Kidney capillary endothelial cell (primary cell): ENCODE measurements at regions not wholly inside any gene's neighbourhood (a gene's known extent, or its start where the extent isn't known, plus 50 kb on each side); places are given as distances from the start of the nearest gene placed in this dataset.

Source experiments
- DNase-seq: peaks from one replicate; pipeline ENCODE4 v3.0.0-alpha.2; 2018; ENCODE audit warnings: low spot score

DNA sequence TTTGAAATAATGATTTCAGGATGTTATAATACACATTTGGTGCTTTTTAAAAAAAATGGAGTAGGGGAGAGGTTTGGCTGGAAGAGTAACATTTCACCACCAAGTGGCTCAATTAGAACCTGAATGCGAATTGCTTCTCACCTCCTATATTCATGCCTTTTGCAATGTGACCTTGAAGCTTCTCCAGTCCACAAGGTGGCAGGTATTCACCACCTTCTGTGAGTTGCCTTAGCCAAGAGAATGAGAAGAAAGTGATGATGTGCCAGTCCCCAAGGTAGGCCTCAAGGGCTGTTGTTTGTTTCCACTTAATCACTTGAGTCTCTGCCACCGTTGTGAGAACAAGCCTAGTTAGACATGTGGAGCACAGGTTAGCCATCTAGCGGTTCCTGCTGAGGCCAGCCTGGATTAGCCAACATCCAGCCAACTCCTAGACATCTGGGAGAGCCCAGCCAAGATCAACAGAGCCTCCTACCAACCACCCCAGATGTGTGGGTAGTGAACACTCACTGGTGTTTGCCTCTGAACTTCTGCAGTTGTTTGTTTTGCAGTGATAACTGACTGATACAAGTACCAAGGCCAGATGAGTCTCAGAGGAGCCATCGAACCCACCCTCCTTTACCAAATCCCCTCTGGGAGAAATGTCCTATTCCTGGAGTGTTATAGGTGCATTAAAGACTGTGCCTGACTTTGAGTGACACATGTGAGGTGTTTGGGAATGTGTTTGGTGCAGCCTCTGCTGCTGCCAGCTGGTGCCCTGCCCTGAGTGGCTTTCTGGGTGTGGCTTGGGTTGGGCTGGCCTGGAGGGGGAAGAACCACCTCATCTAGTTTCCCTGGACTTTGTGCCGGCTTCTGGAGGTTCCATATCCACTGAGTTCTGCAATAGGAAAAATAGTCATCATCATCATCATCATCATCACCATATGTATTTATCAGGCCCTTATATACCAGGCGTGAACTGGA, 132.5 kb upstream of the RFLNA start:
- DNase-seq, result no peak

DNA sequence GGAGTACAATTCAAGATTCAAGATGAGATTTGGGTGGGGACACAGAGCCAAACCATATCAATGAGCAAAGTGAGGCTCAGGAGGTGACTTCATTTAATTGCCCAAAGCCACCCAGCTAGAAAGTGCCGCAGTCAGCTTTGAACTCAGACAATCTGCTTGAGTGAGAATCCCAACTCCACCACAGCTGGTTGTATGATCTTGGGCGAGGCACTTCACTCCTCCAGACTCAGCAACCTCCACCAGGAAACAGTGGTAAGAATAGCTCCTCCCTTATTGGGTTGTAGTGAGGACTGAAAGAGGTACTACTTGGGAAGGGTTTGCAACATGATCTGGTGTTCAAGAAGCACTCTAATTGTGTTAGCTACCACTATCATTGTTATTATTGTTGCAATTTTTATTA, 129.2 kb upstream of the RFLNA start:
- DNase-seq, result no peak

DNA sequence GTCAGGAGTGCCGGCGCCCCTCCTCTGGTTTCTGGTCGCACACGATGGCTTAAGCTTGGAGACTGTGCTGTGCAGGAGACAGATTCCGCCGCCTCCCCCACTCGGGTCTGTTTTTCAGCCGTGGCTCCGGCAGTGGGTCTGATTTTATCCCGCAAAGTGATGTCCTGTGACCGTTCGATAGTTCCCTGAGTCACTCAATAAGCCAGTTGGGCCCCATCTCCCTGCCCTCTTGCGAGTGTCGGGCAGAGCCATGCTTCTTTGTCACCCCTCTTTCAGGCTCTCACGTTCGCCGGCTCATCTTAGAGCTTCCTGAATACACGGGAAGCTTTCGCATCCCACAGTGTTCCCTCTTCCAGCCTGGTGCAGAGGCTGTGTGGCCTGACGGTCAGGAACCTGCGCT, 127.8 kb upstream of the RFLNA start:
- DNase-seq, result no peak

DNA sequence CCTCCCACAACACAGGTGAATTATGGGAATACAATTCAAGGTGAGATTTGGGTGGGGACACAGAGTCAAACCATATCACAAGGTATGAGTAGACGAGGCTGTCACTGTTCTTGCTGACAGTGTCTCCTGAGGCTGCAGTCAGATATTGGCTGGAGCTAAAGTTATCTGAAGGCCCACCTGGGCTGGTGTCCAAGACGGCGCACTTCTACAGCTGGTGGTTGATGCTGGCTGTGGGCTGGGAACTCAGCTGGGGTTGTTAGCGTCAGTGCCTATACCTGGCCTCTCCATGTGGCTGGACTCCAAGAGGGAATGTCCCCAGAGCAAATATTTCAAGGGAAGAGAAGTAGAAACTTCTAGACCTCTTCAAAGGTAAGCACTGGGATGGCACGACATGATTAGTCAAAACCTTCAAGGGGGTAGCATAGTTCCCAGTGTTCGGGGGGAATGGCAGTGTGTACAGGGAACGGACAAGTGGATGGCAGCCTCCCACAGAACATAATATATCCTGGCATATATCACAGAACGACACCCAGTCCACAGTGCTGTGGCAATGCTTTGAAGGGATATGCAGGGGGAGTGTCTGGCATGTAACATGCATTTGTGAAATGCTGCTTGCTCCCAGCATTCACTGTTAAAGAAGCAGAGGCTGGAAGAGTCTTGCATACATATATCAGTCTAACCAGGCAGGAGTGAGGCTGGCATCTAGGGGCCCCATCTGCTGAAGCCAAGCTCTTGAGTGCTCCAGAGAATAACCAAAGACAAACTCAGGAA, 126.7 kb upstream of the RFLNA start:
- DNase-seq, result no peak

DNA sequence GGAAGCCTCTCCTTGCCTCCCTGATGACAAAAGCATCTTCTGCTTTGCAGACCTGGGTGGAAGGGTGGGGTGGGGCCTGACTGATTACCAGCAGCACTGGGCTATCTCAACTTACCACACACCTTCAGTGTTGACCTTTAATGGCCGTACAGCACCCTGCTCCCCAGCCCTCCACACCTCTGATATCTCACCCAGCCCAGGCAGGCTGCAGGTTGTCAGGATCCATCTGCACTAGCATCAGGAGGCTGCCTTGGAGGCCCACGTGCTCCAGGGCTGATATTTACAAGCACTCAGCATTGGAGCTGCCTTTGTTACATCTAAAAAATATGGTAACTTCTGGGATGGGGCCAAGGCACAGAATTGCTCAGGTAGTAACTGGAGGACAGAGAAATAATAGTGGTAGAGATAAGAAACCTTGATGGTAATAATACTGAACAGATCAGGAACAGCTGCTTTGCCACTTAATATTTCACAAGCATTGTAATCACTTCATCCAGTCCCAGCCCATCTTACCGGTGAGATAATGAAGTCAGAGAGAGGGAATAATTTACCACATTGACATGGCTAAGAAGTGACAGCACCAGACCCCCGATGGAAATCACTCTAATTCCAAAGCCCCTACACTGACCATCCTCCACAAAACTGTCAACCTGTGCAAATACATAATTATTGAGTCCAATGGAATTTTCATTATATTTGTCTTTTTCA, 125.2 kb upstream of the RFLNA start:
- DNase-seq, result no peak

DNA sequence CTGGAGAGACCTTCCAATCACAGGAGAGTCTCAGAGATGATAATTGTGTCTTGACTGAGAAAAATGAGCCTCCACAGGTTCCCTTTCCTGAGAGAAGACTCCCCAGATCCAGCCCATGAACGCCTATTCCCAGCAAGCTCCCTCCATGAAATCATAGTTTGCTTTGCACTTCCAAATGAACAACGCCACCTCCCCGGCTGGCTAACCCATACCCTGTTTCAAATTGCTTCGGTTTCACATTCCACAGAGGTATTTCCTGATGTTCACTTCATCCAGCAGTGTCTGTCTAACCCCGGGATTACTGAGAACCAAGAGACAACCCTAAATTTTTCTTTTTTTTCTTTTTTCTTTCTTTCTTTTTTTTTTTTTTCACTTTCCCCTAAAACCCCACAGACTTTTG, 124.1 kb upstream of the RFLNA start:
- DNase-seq, result no peak

DNA sequence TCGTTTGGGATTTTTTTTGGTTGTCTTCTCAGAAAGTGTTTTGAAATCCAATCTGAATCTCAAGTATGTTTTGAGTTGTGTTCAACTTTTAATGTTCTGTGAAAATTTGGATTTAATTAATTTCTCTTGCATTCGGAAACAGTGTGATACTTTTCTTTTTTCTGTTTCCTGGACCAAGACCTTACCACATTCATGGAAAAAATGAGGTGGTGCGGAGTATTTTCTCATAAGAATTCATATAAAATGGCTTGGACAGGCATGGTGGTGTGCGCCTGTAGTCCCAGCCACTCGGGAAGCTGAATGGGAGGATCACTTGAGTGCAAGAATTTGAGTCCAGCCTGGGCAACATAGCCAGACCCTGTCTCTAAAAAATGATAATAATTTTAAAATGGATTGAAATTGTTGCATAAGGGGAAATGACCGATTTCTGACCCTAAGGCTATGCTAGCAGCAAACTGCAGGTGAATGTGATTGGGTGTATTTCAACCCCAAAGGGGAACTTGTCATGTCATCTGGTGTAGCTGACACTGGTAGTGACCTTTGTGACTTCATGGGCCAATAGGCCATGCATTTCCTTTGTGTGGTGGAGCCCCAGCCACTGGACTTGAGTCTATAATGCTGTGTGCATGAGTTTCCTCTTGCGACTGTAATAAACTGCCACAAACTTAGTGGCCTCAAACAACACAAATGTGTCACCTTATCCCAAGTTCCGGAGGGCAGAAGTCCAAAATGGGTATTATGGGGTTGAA, 123.5 kb upstream of the RFLNA start:
- DNase-seq, result no peak

DNA sequence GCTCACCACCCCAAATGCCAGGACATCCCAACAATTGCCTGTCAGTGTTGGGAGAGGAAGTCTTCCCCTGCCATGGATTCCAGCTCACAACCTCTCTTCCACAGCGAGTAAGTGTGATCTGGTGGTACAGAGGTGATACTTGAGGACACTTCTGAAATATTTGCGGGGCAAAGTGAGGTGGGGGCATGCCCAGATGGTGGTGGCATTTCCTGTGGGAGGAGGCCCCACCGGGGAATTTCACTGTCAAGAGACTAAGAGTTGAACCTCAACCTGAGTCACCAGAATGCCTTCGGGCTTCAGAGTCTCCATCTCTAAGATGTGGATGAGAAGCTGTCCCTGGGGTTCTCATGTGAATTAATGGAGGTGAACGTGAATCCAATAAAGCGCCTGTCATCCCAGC, 122.3 kb upstream of the RFLNA start:
- DNase-seq, result no peak

DNA sequence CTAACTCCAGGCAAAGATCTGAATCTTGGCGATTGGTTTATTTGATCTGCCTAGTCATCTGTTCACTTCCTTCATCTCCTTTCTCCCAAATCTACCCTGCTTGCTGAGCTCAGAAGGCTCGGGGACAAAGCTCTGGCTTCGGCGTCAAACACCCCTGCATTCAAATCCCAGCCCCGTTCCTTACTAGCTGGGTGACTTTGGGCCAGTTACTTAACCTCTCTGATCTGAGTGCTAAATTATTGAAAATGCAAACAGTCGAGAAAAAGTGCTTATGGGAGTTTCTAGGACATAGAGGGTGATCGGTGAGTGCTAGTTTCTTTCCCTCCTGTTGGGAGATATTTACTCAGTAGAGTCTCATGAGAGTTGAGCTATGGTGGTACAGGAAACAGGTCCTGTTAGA, 121.2 kb upstream of the RFLNA start:
- DNase-seq, result no peak

DNA sequence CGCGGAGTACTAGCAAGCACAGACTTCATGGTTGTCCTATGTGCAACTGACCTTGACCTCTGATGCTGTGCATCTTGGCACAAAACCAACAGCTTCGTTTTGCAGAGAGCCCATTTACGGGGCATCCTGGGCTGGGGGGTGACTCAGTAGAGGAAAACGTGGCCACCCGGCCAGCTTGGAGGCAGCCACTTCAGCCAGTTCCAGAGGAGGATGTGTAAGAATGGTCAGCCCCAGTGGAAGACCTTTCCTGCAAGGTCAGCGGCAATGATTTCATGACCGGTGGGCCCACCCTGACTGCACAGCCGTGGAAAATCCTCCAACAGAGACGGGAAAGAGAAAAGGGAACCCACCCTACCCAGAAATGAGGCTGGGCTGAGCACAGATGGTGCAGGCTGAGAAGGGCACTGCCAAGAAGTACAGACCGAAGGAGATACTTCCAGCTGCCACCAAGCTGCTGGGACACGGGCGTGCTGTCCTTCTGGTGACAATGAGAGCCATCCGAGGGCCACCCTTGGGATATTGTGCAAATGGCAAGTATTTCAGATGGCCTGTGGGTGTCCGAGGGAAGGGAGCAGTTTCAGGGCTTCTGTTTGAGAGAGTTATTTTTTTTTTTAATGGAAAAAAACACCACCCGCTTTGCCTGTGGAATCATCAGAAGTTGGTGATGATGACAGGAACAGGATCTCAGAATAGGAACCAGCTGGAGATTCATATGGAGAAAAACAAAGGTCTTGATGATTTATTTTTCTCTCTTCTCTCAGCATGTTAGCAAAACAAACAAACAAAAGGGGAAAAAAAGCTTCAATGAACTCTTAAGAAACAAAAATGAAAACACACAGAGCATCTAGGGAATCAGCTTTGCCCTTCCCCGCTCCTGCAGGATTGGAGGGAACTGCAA, 120.2 kb upstream of the RFLNA start:
- DNase-seq, result peak; percentile 50

DNA sequence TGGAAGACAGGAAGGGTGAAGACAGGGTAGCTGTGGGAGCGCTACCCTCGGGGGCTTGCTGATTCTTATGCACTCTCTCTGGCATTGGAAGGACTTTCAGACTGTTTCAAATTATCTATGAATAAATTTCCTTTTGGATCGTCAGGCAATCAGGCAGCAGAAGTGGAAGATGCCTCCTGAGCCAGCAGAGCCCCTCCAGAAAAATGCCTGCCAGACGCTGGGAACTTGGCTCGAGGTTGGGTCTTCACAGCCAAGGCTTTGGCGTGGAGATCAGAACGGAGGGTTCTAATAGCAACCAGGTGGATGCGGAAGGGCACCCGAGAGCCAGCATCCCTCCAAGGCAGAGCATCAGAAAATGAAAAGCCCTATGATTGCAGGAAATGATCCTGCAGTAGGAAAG, 119.2 kb upstream of the RFLNA start:
- no peak for DNase-seq

DNA sequence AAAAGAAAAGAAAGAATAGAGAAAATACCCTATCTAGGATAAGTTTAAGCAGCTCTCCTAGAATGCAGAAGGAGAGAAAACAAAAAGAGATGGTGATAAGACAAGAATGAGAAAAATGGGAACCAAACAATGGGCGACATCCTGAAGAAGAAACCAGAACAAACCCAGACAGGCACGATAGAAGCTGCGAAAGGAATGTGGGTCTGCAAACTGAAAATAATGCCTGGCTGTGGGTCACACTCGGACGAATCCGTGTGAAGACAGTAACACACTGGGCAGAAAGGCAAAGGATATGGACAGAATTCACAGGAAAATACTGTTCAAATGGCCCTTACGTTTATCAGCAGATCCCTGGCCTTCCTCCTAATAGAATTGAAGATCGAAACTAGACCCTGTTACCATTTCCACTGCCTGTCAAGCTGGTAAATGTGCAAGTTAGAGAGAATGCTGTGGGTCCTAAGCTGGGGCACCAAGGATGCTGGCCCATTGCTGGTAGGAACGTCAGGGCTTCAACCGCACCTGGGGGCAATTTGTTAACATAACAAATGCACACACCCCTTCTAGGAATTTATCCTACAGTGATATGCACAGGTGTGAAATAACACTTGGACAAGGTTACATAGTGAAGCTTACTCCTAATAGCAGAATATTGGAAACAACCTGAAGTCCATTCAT, 117.5 kb upstream of the RFLNA start:
- DNase-seq, result no peak

DNA sequence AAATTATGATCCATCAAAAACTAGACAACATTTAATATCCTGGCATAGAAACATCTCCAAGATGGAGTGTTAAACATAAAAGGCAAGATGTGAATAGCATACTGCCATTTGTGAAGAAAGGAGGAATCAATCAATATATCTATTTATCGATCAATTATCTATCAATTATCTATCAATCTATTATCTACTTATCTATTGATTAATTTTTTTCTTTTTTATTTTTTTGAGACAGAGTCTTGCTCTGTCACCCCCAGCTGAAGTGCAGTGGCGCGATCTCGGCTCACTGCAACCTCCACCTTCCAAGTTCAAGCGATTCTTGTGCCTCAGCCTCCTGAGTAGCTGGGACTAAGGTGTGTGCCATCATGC, 117.0 kb upstream of the RFLNA start:
- no peak for DNase-seq

DNA sequence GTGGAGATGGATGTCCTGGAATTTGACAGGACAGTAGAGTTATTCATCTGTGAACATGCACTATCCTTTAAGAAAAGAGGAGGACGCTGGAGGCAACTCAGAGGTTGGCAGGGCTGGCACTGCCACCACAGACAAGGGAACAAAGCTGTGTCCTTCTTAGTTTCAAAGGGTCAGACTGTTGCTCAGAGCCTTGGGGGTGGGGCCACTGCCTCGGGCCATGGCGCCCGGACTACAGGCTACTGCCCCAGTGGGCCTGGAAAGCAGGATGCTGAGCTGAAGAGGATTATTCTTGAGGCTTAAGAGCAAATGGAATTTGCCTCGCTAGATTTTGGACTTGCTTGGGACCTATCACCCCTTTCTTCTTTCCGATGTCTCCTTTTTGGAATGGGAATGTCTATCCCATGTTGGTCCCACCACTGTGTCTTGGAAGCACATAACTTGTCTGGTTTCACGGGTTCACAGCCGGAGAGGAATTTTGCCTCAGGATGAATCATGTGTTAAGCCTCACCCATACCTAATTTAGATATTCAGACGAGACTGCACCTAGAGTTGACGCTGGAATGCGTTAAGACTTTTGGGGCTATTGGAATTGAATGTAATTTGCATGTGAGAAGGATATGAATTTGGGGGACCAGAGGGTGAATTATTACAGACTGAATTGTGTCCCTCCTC, 114.8 kb upstream of the RFLNA start:
- no peak for DNase-seq

DNA sequence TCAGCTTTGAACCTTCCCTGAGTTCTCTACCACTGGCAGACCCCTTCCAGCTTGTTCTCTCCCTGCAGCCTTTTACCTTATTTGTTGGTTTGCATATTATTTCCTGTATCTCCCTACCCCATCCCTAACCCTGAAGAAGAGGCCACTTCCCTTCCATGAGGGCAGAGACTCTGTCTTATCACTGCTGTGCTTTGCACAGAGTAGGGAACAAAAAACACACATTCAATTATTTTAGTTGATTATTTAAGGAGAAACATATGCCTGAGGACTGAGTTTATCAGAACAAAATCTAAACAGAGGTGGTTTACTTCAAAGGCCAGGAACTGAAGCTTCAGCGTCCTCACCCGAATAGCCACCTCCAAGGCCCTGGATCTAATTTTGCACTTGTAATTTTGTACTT, 111.7 kb upstream of the RFLNA start:
- no peak for DNase-seq

DNA sequence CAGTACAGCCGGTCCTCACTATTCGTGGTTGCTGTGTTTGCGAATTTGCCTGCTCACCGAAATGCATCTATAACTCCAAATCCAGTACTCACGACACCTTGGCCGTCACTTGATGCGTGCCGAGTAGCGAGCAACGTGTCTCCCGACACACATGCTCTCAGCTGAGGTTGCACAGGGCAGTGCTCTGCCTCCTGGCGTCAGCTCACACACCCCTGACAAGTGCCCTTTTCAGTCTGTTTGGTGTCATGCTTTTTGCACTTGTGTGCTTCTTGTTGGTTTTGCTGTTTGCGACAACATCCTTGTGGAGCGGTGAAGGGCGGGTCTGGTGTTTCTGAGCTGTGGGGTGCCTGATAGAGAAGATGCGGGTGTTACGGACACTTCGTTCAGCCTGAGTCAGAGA, 110.4 kb upstream of the RFLNA start:
- DNase-seq, result no peak

DNA sequence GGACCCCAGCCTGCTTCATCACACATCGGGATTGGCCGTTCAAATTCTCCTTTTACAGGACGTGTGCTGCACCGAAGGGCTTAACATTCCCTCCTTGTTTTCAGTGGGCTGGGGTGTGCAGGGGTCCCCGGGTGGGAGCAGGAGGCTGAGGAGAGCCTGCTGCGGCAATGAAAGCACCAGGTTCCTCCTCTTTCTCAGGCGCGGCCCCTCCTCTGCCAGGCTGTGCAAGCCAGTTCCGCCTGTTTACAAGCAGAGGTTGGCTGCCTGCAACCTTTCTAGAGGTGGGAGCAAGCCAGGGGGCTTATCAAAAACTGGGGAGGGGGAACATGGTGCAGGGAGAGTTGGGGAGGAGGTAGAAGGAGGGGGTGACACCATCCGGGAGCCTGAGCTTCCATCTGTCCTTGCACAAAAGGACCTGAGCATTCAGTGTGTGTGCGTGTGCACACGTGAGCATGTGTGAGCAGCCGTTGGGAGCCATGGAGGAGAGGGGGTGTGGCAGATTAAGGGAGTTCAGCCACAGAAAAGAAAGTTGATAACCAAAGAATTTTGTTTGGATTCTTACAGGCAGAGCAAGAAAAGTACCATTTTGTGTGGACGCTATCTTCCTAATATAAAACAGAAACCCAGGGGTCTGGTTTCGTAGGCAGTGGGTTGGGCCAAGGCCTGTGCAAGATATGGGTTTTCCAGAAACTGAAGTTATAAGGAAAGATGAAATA, 108.8 kb upstream of the RFLNA start:
- no peak for DNase-seq

DNA sequence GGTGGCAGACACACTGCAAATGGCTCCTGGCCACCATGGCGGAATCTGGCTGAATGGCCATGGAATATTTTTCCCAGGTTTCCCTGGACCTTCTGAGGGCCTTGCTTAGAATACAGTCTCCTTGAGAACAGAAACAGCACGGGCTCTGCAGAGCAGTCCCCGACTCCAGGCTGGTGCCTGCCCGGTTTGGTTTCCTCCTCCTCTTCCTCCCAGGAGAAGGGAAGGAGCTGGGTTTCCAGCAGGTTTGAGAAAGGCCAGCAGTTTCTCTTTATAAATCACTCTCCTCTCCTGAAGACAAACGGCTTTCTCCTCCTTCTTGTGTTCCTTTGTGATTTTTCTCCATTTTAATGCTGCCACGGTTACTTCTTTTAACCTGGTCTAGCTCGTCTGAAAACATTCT, 106.8 kb upstream of the RFLNA start:
- peak; percentile 15 for DNase-seq
